Suprapubic skin (tissue), 4 donors: ENCODE measurements at regions not wholly inside any gene's neighbourhood (a gene's known extent, or its start where the extent isn't known, plus 50 kb on each side); places are given as distances from the start of the nearest gene placed in this dataset.

Source experiments
- DNase-seq, 2 donors: peaks; one replicate each; pipeline ENCODE4 v3.0.0-alpha.2; 2019; ENCODE audit warnings: low spot score in 2 of 2
- H3K27ac ChIP-seq: fragments of 200-600 bp; sonication (generic); one replicate; pipeline ENCODE4 v1.5.1; 2019
- H3K27me3 ChIP-seq: fragments of 200-600 bp; sonication (generic); one replicate; pipeline ENCODE4 v1.5.1; 2019
- H3K36me3 ChIP-seq: fragments of 200-600 bp; sonication (generic); one replicate; pipeline ENCODE4 v1.5.1; 2019
- H3K4me1 ChIP-seq: fragments of 200-600 bp; sonication (generic); one replicate; pipeline ENCODE4 v1.5.1; 2019
- H3K4me3 ChIP-seq: fragments of 200-600 bp; sonication (generic); one replicate; pipeline ENCODE4 v1.5.1; 2019; ENCODE audit warnings: mild to moderate bottlenecking
- H3K9me3 ChIP-seq: fragments of 200-600 bp; sonication (generic); one replicate; pipeline ENCODE4 v1.5.1; 2019
- EP300 ChIP-seq: sonication (generic); formaldehyde crosslinking; IDR thresholded peaks from one replicate; pipeline ENCODE4 v1.6.1; 2017; ENCODE audit warnings: antibody characterized with exemption
- POLR2A ChIP-seq, 2 donors: fragments of 450-650 bp; IDR thresholded peaks; one replicate each; pipeline ENCODE4 v1.6.1; 2017; ENCODE audit warnings: antibody characterized with exemption in 2 of 2, mild to moderate bottlenecking in 2 of 2, moderate library complexity in 2 of 2
- POLR2AphosphoS5 ChIP-seq, 3 donors: sonication (generic); formaldehyde crosslinking; IDR thresholded peaks; one replicate each; pipeline ENCODE4 v1.6.1; 2017; ENCODE audit warnings: antibody characterized with exemption in 3 of 3
- WGBS: methylation state at CpG from one replicate; pipeline ENCODE4 v1.1.5; 2018; 5-methylcytosine and 5-hydroxymethylcytosine counted together
- TF ChIP-seq, protein P1 (sequence below), 2 donors: fragments of 200-600 bp in 1 of 2; fragments of 450-650 bp in 1 of 2; sonication (generic) in 1 of 2; IDR thresholded peaks; one replicate each; pipeline ENCODE4 v1.5.1; 2016 to 2019; ENCODE audit warnings: antibody characterized with exemption in 2 of 2, mild to moderate bottlenecking in 1 of 2, moderate library complexity in 1 of 2

GRCh38 chrY:7459802-7460201, 548.2 kb upstream of the AMELY start:
- no peak for DNase-seq
- TF ChIP-seq EP300 = no peak
- TF ChIP-seq, protein P1, sequence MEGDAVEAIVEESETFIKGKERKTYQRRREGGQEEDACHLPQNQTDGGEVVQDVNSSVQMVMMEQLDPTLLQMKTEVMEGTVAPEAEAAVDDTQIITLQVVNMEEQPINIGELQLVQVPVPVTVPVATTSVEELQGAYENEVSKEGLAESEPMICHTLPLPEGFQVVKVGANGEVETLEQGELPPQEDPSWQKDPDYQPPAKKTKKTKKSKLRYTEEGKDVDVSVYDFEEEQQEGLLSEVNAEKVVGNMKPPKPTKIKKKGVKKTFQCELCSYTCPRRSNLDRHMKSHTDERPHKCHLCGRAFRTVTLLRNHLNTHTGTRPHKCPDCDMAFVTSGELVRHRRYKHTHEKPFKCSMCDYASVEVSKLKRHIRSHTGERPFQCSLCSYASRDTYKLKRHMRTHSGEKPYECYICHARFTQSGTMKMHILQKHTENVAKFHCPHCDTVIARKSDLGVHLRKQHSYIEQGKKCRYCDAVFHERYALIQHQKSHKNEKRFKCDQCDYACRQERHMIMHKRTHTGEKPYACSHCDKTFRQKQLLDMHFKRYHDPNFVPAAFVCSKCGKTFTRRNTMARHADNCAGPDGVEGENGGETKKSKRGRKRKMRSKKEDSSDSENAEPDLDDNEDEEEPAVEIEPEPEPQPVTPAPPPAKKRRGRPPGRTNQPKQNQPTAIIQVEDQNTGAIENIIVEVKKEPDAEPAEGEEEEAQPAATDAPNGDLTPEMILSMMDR (IDR thresholded peaks at IDR 0.05) = no peak
- no peak for TF ChIP-seq POLR2A (IDR thresholded peaks at IDR 0.05)
- TF ChIP-seq POLR2AphosphoS5 (IDR thresholded peaks at IDR 0.05) = no peak
- no peaks in the 10 kb centered on the region for H3K27me3 ChIP-seq
- no peak overlapping the region for H3K27ac ChIP-seq
- no peaks in the 10 kb centered on the region for H3K36me3 ChIP-seq
- H3K4me1 ChIP-seq = no peaks in the 10 kb centered on the region
- no peak overlapping the region for H3K4me3 ChIP-seq
- H3K9me3 ChIP-seq = no peaks in the 10 kb centered on the region

DNA sequence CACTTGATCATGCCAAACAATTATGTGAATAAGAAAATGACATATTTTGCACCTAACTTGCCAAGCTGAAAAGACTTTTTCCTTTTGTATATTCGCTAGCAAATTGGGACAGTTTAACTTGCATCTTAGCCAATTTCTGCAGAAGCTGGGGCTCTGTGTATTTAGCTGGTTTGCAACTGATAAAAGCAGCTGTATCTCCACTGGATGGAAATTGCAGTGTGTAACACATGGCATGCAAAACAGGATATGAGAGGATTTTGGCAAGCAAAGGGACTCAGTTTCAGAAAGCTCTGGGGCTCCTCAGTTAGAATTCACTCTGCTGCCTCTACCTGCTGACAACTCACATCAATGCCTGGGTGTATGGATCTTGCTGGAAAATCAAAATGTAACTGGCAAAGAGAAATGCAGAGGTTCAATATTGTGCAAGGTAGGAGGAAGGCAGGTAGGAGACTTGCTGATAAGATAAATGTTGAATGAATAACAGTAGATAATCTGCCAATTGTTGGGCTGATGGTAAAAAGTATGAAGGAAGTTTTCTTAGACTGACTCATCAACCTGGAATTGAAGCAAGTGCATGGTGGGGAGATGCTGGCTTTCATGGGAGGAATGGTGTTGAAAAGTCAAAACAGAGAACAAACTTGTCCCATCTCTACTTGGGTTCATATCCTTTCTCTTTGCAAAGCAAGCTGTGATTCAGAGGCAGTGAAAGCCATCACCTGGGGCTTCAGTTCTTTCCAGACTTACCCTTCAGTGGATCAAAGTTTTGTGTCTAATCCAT, 546.9 kb upstream of the AMELY start:
- no peaks in the 10 kb centered on the region for H3K27me3 ChIP-seq
- H3K4me3 ChIP-seq = no peak overlapping the region
- H3K36me3 ChIP-seq = no peaks in the 10 kb centered on the region
- H3K27ac ChIP-seq = no peak overlapping the region
- no CpG with 5 or more reads among the region's 1 CpG for WGBS
- DNase-seq = no peak
- no peaks in the 10 kb centered on the region for H3K9me3 ChIP-seq
- H3K4me1 ChIP-seq = no peaks in the 10 kb centered on the region
- TF ChIP-seq EP300 = no peak
- TF ChIP-seq POLR2A (IDR thresholded peaks at IDR 0.05) = no peak
- TF ChIP-seq POLR2AphosphoS5 (IDR thresholded peaks at IDR 0.05) = no peak
- TF ChIP-seq, protein P1 (IDR thresholded peaks at IDR 0.05) = no peak

- H3K27me3 ChIP-seq = no peaks in the 10 kb centered on the region
- TF ChIP-seq POLR2AphosphoS5 (IDR thresholded peaks at IDR 0.05) = no peak
- TF ChIP-seq, protein P1 (IDR thresholded peaks at IDR 0.05) = no peak
- no peak for TF ChIP-seq EP300
- no peak for TF ChIP-seq POLR2A (IDR thresholded peaks at IDR 0.05)
- H3K4me1 ChIP-seq = no peaks in the 10 kb centered on the region
- no peaks in the 10 kb centered on the region for H3K36me3 ChIP-seq
- H3K27ac ChIP-seq = no peak overlapping the region
- no peaks in the 10 kb centered on the region for H3K9me3 ChIP-seq
- WGBS = no CpG with 5 or more reads among the region's 4 CpGs
- H3K4me3 ChIP-seq = no peak overlapping the region
- DNase-seq = no peak
Measured at GRCh38 chrY:7457286-7458015, 545.9 kb upstream of the AMELY start.

- TF ChIP-seq POLR2A (IDR thresholded peaks at IDR 0.05) (no peak), POLR2AphosphoS5 (IDR thresholded peaks at IDR 0.05) (no peak)
- TF ChIP-seq, protein P1 (IDR thresholded peaks at IDR 0.05) = no peak
- Histone ChIP-seq H3K9me3 (no peaks in the 10 kb centered on the region), H3K4me3 (no peak overlapping the region), H3K4me1 (no peaks in the 10 kb centered on the region), H3K27me3 (no peaks in the 10 kb centered on the region), H3K36me3 (no peaks in the 10 kb centered on the region), H3K27ac (no peak overlapping the region)
- no peak for DNase-seq
- no CpG with 5 or more reads among the region's 4 CpGs for WGBS
Measured at GRCh38 chrY:7455626-7456025, 544.1 kb upstream of the AMELY start.

DNA sequence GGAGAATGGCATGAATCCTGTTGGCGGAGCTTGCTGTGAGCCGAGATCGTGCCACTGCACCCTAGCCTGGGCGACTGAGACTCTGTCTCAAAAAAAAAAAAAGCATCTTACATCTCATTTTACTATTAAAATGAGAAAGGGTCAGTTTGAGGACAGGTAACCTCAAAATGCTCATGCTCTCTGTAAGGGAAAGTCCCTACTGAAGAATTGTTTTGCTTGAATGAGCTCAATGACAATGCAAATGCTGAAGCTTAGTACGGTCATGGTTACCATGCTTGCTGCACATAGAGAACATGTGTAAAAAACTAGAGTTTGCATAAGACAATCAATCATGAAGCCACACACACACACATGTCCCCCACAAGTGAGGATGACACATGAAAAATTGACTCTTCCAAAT, 541.8 kb upstream of the AMELY start:
- no peaks in the 10 kb centered on the region for H3K36me3 ChIP-seq
- no peak overlapping the region for H3K4me3 ChIP-seq
- no peak overlapping the region for H3K27ac ChIP-seq
- no peak for DNase-seq
- H3K9me3 ChIP-seq = no peaks in the 10 kb centered on the region
- TF ChIP-seq, protein P1 (IDR thresholded peaks at IDR 0.05) = no peak
- TF ChIP-seq POLR2A (IDR thresholded peaks at IDR 0.05) (no peak), EP300 (no peak), POLR2AphosphoS5 (IDR thresholded peaks at IDR 0.05) (no peak)
- peaks cover 6% of the 10 kb centered on the region for H3K4me1 ChIP-seq
- no CpG with 5 or more reads among the region's 5 CpGs for WGBS
- H3K27me3 ChIP-seq = no peaks in the 10 kb centered on the region
